GM13977 (cell line): ENCODE measurements at regions not wholly inside any gene's neighbourhood (a gene's known extent, or its start where the extent isn't known, plus 50 kb on each side); places are given as distances from the start of the nearest gene placed in this dataset.

Experiments used
- DNase-seq: peaks from one replicate; pipeline ENCODE4 v3.0.0; 2012; ENCODE audit warnings: low spot score
- in situ Hi-C: fragments of 300-500 bp; cut with MboI; formaldehyde crosslinking; loops from one replicate; pipeline ENCODE4 v1.12.0; 2022; ENCODE audit warnings: low sequenced_read_pairs, low pct_unique_long_range_greater_than_20kb, mixed read lengths, inconsistent platforms; ENCODE audit not compliant: unreplicated experiment
- TF ChIP-seq, protein P1 (sequence below): IDR thresholded peaks from 2 replicates; pipeline ENCODE4 v1.5.1; 2012; ENCODE audit warnings: mild to moderate bottlenecking, control low read depth; ENCODE audit not compliant: insufficient read depth; ENCODE audit errors: extremely low read depth, missing control alignments

DNA sequence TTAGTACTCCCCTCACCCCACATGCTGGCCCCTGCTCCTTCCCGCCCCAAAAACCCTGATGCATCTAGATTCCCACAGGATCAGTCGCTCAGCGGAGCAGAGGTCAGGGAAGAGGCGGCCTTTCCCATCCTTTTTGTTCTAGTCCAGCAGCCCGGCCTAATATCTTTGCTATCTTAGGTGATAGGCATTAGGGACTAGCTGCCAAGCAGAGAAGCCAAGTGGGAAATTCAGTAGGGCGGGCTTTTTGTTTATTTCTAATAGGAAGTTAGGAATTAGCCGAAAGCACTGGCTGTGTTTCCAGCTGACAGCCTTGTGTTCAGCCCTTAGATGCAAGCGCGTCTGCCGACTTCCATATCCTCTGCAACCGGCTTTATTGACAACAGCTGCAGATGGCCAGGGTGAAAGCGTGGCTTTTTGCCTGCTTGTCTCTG lies 59.0 kb upstream of the BCAR3 start:
- TF ChIP-seq, protein P1, sequence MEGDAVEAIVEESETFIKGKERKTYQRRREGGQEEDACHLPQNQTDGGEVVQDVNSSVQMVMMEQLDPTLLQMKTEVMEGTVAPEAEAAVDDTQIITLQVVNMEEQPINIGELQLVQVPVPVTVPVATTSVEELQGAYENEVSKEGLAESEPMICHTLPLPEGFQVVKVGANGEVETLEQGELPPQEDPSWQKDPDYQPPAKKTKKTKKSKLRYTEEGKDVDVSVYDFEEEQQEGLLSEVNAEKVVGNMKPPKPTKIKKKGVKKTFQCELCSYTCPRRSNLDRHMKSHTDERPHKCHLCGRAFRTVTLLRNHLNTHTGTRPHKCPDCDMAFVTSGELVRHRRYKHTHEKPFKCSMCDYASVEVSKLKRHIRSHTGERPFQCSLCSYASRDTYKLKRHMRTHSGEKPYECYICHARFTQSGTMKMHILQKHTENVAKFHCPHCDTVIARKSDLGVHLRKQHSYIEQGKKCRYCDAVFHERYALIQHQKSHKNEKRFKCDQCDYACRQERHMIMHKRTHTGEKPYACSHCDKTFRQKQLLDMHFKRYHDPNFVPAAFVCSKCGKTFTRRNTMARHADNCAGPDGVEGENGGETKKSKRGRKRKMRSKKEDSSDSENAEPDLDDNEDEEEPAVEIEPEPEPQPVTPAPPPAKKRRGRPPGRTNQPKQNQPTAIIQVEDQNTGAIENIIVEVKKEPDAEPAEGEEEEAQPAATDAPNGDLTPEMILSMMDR = no peak
- in situ Hi-C loops = no loop called here
- no peak for DNase-seq

DNA sequence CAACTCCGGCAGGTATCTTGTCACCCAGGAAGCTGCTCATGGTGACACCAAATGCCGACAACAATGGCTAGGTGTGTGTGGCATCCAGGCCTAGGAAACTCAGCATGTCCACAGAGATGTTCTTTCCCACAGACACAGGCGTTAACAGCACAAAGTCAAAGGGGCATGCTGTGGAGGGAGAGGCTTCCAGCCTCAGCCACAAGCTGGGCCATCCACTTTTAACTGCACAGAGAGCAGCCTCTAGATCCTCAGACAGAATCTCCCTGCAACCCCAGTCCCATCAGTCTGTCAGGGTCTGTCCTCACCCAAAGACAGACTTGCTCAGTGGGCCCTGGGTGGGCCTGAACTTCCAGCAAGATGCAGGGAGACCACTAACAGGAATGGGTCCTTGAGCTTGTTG lies 58.5 kb upstream of the BCAR3 start:
- TF ChIP-seq, protein P1 = no peak
- in situ Hi-C loops = no loop called here

DNA sequence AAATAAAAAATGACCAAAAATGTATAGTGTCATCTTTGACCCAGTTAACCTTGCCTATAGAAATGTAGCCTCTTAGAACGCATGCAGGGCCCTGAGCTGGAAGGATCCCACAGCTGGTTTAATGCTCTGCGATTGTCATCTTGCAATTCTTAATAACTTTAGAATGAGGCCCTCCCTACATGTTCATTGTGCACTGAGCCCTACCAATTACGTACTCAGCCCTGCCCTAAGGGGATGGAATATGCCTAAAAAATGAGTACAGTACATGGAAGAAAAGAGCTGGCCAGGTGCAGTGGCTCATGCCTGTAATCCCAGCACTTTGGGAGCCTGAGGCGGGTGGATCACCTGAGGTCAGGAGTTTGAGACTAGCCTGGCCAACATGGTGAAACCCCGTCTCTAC lies 57.8 kb upstream of the BCAR3 start:
- TF ChIP-seq, protein P1 = no peak
- in situ Hi-C loops = no loop called here
- no peak for DNase-seq

More for the DNA sequence above, 58.5 kb upstream of the BCAR3 start:
- no peak for DNase-seq

DNA sequence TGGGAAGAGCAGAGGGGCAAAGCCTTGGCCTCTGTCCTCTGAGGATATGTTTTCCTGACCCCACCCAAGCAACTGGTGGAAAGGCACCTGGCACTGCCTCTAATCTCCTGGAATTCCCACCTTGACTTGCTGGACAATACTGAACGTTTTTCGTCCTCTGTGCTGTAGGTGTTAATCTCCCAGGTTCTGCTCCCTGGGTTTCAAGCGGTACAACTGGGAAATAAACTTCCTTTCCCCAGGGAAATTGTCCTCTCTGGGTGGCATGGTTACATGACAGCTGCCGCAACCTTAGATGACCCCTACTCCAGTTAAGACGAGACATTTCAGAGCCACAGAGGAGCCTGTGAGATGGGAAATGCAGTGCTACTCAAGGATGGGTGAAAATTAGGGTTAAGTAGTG lies 57.3 kb upstream of the BCAR3 start:
- DNase-seq = no peak
- in situ Hi-C loops = no loop called here
- TF ChIP-seq, protein P1 = no peak

DNA sequence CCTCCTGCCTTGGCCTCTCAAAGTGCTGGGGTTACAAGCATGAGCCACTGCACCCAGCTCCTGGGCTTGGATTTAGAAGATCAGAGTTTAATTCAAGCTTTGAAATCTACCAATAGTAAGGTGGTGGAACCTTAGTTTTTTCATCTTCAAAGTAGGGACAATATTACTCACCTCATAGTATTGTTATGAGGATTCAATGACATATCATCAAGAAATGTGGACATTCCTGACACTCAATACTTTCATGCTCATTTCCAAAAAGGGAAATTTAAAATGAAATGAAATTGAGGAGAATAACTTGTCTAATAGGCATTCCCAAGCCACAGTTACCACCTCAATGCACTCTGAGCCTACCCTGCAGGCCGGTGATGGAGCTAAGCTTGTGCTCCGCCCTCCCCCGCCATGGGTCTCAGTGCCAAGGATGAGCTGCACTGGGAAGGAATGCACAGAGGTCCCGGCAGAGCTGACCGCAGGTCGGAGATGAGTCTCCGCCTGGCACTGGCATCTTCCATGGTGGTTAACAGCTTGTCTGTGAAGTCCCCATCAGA lies 56.5 kb upstream of the BCAR3 start:
- no peak for DNase-seq

DNA sequence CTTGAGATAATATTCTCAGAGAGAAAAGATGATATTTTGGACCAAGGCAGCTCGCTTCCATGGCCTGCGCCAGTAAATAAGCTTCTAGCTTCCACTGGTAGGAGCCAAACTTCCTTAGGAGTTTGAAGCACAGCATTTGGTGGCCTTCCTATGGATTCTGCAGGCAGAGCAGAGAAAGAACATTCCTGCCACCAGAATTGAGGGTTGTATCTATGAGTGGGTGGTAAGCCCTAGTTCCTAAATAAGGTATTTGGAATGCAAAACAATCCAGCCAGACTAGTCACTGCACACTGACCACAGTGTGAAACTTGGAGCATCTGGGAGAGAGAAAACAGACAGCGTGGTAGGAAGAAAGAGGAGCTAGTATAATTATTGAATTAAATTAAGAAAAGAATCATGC lies 54.1 kb upstream of the BCAR3 start:
- in situ Hi-C loops = no loop called here

More for the DNA sequence above, 56.5 kb upstream of the BCAR3 start:
- in situ Hi-C loops = no loop called here
- TF ChIP-seq, protein P1 = no peak

More for the DNA sequence above, 54.1 kb upstream of the BCAR3 start:
- DNase-seq = no peak
- TF ChIP-seq, protein P1 = no peak
